HCT116 (cell line): ENCODE measurements at regions not wholly inside any gene's neighbourhood (a gene's known extent, or its start where the extent isn't known, plus 50 kb on each side); places are given as distances from the start of the nearest gene placed in this dataset.
A peak's percentile ranks its signal among the peaks of the same experiment; 100 is the strongest.

Source experiments
- ATAC-seq: fragments of 200-7000 bp; cut with Tn5 transposase; 2 replicates; pipeline ENCODE4 v1.9.1; 2020; ENCODE audit warnings: mild to moderate bottlenecking, moderate library complexity
- BruUV-seq: library from RNA; stranded (reverse); fragments of 400-500 nt; replicated peaks from 2 replicates; lab custom pipeline; 2021; lab: Mats Ljungman, UMichigan
- CTCF ChIA-PET: fragments of 300-600 bp; sonication (Branson Sonifier 250); formaldehyde crosslinking; loops from one replicate; lab custom pipeline; 2021; ENCODE audit warnings: antibody characterized with exemption; lab: Charles Lee
- POLR2A ChIA-PET: fragments of 300-600, 350-600 bp; sonication (Branson Sonifier 250); formaldehyde crosslinking; loops from one replicate; lab custom pipeline; 2021; ENCODE audit warnings: antibody characterized with exemption; lab: Charles Lee
- RAD21 ChIA-PET, 2 experiments: fragments of 300-600 bp; sonication (Branson Sonifier 250); formaldehyde crosslinking; loops; one replicate each; lab custom pipeline; 2023; ENCODE audit warnings: low total read pairs in 2 of 2; ENCODE audit not compliant: uncharacterized antibody in 2 of 2, unreplicated experiment in 2 of 2, low non-redundant PET in 1 of 2; lab: Charles Lee
- DNase-seq: peaks from one replicate; pipeline ENCODE4 v3.0.0-alpha.2; 2010; ENCODE audit warnings: low read depth, low spot score
- H2AFZ ChIP-seq: fragments of 200-600 bp; shearing (Covaris generic), sonication (generic); 2 replicates; pipeline ENCODE4 v1.6.1; 2017; ENCODE audit warnings: low read depth, mixed run types, mixed read lengths, antibody characterized with exemption, low read length; ENCODE audit not compliant: poor library complexity, severe bottlenecking
- H3K27ac ChIP-seq: 2 replicates; pipeline ENCODE4 v1.5.1; 2012; ENCODE audit warnings: low read depth, low read length
- H3K27me3 ChIP-seq: fragments of 200-600 bp; sonication (generic); 2 replicates; pipeline ENCODE4 v1.6.1; 2016; ENCODE audit warnings: mixed run types, low read length, mixed read lengths; ENCODE audit not compliant: insufficient read depth
- H3K36me3 ChIP-seq, 2 experiments: fragments of 200-500 bp in 1 of 2; fragments of 200-600 bp in 1 of 2; sonication (Bioruptor generic) in 1 of 2; sonication (generic) in 1 of 2; 2 replicates each; pipeline versions ENCODE4 v1.5.1 to v1.6.1; 2014 to 2016; ENCODE audit warnings: low read length in 2 of 2, inconsistent platforms in 1 of 2, mixed read lengths in 1 of 2, mixed run types in 1 of 2; ENCODE audit not compliant: insufficient read depth in 2 of 2, control insufficient read depth in 1 of 2
- H3K4me1 ChIP-seq, 2 experiments: fragments of 200-600 bp in 1 of 2; sonication (generic) in 1 of 2; 2 replicates each; pipeline versions ENCODE4 v1.5.1 to v1.6.1; 2012 to 2017; ENCODE audit warnings: low read length in 2 of 2, inconsistent platforms in 1 of 2, mild to moderate bottlenecking in 1 of 2, mixed read lengths in 1 of 2, mixed run types in 1 of 2, moderate library complexity in 1 of 2; ENCODE audit not compliant: insufficient read depth in 2 of 2, control insufficient read depth in 1 of 2
- H3K4me2 ChIP-seq: fragments of 200-600 bp; sonication (generic); 2 replicates; pipeline ENCODE4 v1.6.1; 2017; ENCODE audit warnings: mixed run types, low read length, mixed read lengths
- H3K4me3 ChIP-seq, 2 experiments: fragments of 200-600 bp in 1 of 2; sonication (generic) in 1 of 2; replicated peaks in 1 of 2; 2 replicates each; pipeline ENCODE4 v1.5.1; 2011 to 2016; ENCODE audit warnings: low read length in 2 of 2, control low read depth in 1 of 2, low read depth in 1 of 2, mild to moderate bottlenecking in 1 of 2, mixed read lengths in 1 of 2, mixed run types in 1 of 2
- H3K79me2 ChIP-seq: fragments of 200-600 bp; sonication (generic); 2 replicates; pipeline ENCODE4 v1.6.1; 2017; ENCODE audit warnings: mild to moderate bottlenecking, mixed run types, low read length, moderate library complexity, mixed read lengths; ENCODE audit not compliant: insufficient read depth
- H3K9ac ChIP-seq: fragments of 200-600 bp; sonication (generic); 2 replicates; pipeline ENCODE4 v1.6.1; 2016; ENCODE audit warnings: low read length, mixed read lengths
- H3K9me2 ChIP-seq: fragments of 200-600 bp; sonication (generic), shearing (Covaris generic); 2 replicates; pipeline ENCODE4 v1.6.1; 2017; ENCODE audit warnings: mixed run types, mild to moderate bottlenecking, moderate library complexity; ENCODE audit not compliant: insufficient read depth
- H3K9me3 ChIP-seq, 2 experiments: fragments of 200-500 bp in 1 of 2; fragments of 200-600 bp in 1 of 2; sonication (Bioruptor generic) in 1 of 2; sonication (generic) in 1 of 2; 2 replicates each; pipeline ENCODE4 v1.6.1; 2014 to 2017; ENCODE audit warnings: low read length in 2 of 2, mixed read lengths in 2 of 2, inconsistent platforms in 1 of 2, low read depth in 1 of 2, mild to moderate bottlenecking in 1 of 2, mixed run types in 1 of 2, moderate library complexity in 1 of 2; ENCODE audit not compliant: control insufficient read depth in 1 of 2, insufficient read depth in 1 of 2
- H4K20me1 ChIP-seq: fragments of 200-600 bp; sonication (generic), shearing (Covaris generic); 2 replicates; pipeline ENCODE4 v1.6.1; 2017; ENCODE audit warnings: mixed run types, mild to moderate bottlenecking, moderate library complexity; ENCODE audit not compliant: insufficient read depth
- ATF3 ChIP-seq: IDR thresholded peaks from 2 replicates; pipeline ENCODE4 v1.6.1; 2012
- CEBPB ChIP-seq: IDR thresholded peaks from 2 replicates; pipeline ENCODE4 v1.6.1; 2012; ENCODE audit warnings: low read depth
- EGR1 ChIP-seq: IDR thresholded peaks from 2 replicates; pipeline ENCODE4 v1.6.1; 2012; ENCODE audit warnings: low read depth
- ELF1 ChIP-seq: IDR thresholded peaks from 2 replicates; pipeline ENCODE4 v1.6.1; 2012; ENCODE audit warnings: low read depth, borderline replicate concordance
- EZH2 ChIP-seq: fragments of 200-600 bp; sonication (generic); IDR thresholded peaks from 2 replicates; pipeline ENCODE4 v1.6.1; 2017; ENCODE audit warnings: antibody characterized with exemption, mixed run types
- EZH2phosphoT487 ChIP-seq: fragments of 200-600 bp; IDR thresholded peaks from 2 replicates; pipeline ENCODE4 v1.6.1; 2018; ENCODE audit warnings: antibody characterized with exemption, borderline replicate concordance
- FOSL1 ChIP-seq: IDR thresholded peaks from 2 replicates; pipeline ENCODE4 v1.6.1; 2012; ENCODE audit warnings: low read depth
- JUND ChIP-seq: IDR thresholded peaks from 2 replicates; pipeline ENCODE4 v1.6.1; 2012
- POLR2A ChIP-seq: IDR thresholded peaks from 2 replicates; pipeline ENCODE4 v1.7.0; 2011; ENCODE audit warnings: borderline replicate concordance; ENCODE audit not compliant: insufficient read depth, insufficient read length; ENCODE audit errors: extremely low read depth
- POLR2AphosphoS5 ChIP-seq: IDR thresholded peaks from 2 replicates; pipeline ENCODE4 v1.6.1; 2011; ENCODE audit warnings: mild to moderate bottlenecking, low read depth, low read length, moderate library complexity
- REST ChIP-seq: IDR thresholded peaks from 2 replicates; pipeline ENCODE4 v1.6.1; 2012; ENCODE audit warnings: low read depth
- SRF ChIP-seq: IDR thresholded peaks from 2 replicates; pipeline ENCODE4 v1.6.1; 2012; ENCODE audit warnings: low read depth
- YY1 ChIP-seq: IDR thresholded peaks from 2 replicates; pipeline ENCODE4 v1.6.1; 2011; ENCODE audit warnings: low read length, low read depth, moderate library complexity, mild to moderate bottlenecking; ENCODE audit not compliant: insufficient replicate concordance; ENCODE audit errors: extremely low read depth
- ZFX ChIP-seq: fragments of 450-650 bp; IDR thresholded peaks from 2 replicates; pipeline ENCODE4 v1.6.1; 2017
- ZNF274 ChIP-seq: fragments of 200-500 bp; sonication (Bioruptor generic); IDR thresholded peaks from 2 replicates; pipeline ENCODE4 v1.6.1; 2014; ENCODE audit warnings: mild to moderate bottlenecking, low read depth, low read length, inconsistent platforms
- intact Hi-C: fragments of 100-400 bp; cut with micrococcal nuclease; formaldehyde crosslinking; loops from 2 replicates; pipeline ENCODE4 v1.10.0; 2022

GRCh38 chr13:44259045-44260027 lies 114.3 kb upstream of the SERP2 start:
- ChIA-PET CTCF (no interaction called here), POLR2A (interaction anchor here (1.5 kb wide), 1 partner anchor 47 kb away, joined by 7 read pairs; no protein-coding TSS in a partner anchor), RAD21 (no interaction called here)
- Histone ChIP-seq H3K36me3 (no peaks in the 10 kb centered on the region), H3K79me2 (no peaks in the 10 kb centered on the region), H3K9ac (no peak overlapping the region), H3K9me2 (no peaks in the 10 kb centered on the region), H3K4me2 (no peak overlapping the region), H3K9me3 (no peaks in the 10 kb centered on the region), H3K27ac (no peak overlapping the region), H4K20me1 (no peaks in the 10 kb centered on the region), H3K27me3 (no peaks in the 10 kb centered on the region), H2AFZ (peak overlapping the region; percentile 22), H3K4me1 (peaks cover 3 to 14% of the 10 kb centered on the region in 2 experiments; a peak in 2 of 4 replicates), H3K4me3 (no peak overlapping the region)
- no TSS peak for BruUV-seq
- ATAC-seq = no peak
- intact Hi-C loops = no loop called here
- TF ChIP-seq ELF1 (no peak), FOSL1 (peak; percentile 38; the same call in 1 of the 2 replicates)
- no peak for DNase-seq

- no peak overlapping the region for H3K9ac ChIP-seq
- intact Hi-C loops = no loop called here
Observed at GRCh38 chr13:44260336-44260735, 113.3 kb upstream of the SERP2 start.

More at GRCh38 chr13:44260336-44260735, 113.3 kb upstream of the SERP2 start:
- CTCF ChIA-PET = no interaction called here
- H3K9me2 ChIP-seq = no peaks in the 10 kb centered on the region
- RAD21 ChIA-PET = no interaction called here
- DNase-seq = no peak
- TF ChIP-seq REST (no peak), EGR1 (no peak), EZH2 (no peak), JUND (no peak), FOSL1 (no peak), ZFX (no peak), EZH2phosphoT487 (no peak), POLR2A (no peak), POLR2AphosphoS5 (no peak), ATF3 (no peak), SRF (no peak), CEBPB (no peak), ZNF274 (no peak), ELF1 (no peak), YY1 (no peak)
- TF ChIP-seq, all 23 proteins: peak for 0
- Histone ChIP-seq H3K27ac (no peak overlapping the region), H3K36me3 (no peaks in the 10 kb centered on the region), H3K79me2 (no peaks in the 10 kb centered on the region), H3K9me3 (no peaks in the 10 kb centered on the region), H3K4me2 (no peak overlapping the region), H3K4me3 (no peak overlapping the region), H2AFZ (no peak overlapping the region), H3K4me1 (peaks cover 3 to 14% of the 10 kb centered on the region in 2 experiments; a peak in 2 of 4 replicates), H3K27me3 (no peaks in the 10 kb centered on the region), H4K20me1 (no peaks in the 10 kb centered on the region)
- POLR2A ChIA-PET = no interaction called here
- no TSS peak for BruUV-seq
- ATAC-seq = no peak
